ENCODE measurements at regions not wholly inside any gene's neighbourhood (a gene's known extent, or its start where the extent isn't known, plus 50 kb on each side); places are given as distances from the start of the nearest gene placed in this dataset.
"Not testable (repeated sequence)": the region's sequence is repeated elsewhere in the genome, so short reads cannot be mapped to it uniquely, and the experiment has no call there.

- ATAC-seq (ENCODE audit: poor library complexity): no peak
- no peak for DNase-seq
Measured at GRCh38 chr13:50457415-50458393, 385.8 kb downstream of the DLEU7 start.

GRCh38 chr13:50459046-50459445 lies 384.4 kb downstream of the DLEU7 start:
- ATAC-seq (ENCODE audit: poor library complexity) (no peak), DNase-seq (no peak)
- intact Hi-C loops (cut with DNase I): no loop called here

More at GRCh38 chr13:50457415-50458393, 385.8 kb downstream of the DLEU7 start:
- intact Hi-C loops (cut with DNase I): no loop called here

GRCh38 chr13:50459658-50460057 lies 383.8 kb downstream of the DLEU7 start:
- intact Hi-C loops (cut with DNase I): no loop called here
- ATAC-seq (ENCODE audit: poor library complexity) (no peak), DNase-seq (no peak)

GRCh38 chr13:50460358-50460757 lies 383.1 kb downstream of the DLEU7 start:
- DNase-seq (no peak), ATAC-seq (ENCODE audit: poor library complexity) (no peak)
- intact Hi-C loops (cut with DNase I): no loop called here

GRCh38 chr13:50461189-50461588 lies 382.3 kb downstream of the DLEU7 start:
- intact Hi-C loops (cut with DNase I): no loop called here
- DNase-seq (no peak), ATAC-seq (ENCODE audit: poor library complexity) (no peak)

- DNase-seq: no peak
- intact Hi-C loops (cut with DNase I): no loop called here
- ATAC-seq (ENCODE audit: poor library complexity): no peak
Measured at GRCh38 chr13:50463719-50464118, 379.8 kb downstream of the DLEU7 start.

GRCh38 chr13:50464349-50465251 lies 378.9 kb downstream of the DLEU7 start:
- DNase-seq (no peak), ATAC-seq (ENCODE audit: poor library complexity) (no peak)
- intact Hi-C loops (cut with DNase I): no loop called here

- no peak for DNase-seq
- intact Hi-C loops (cut with DNase I): no loop called here
- ATAC-seq (ENCODE audit: poor library complexity): no peak
Measured at GRCh38 chr13:50466456-50466855, 377.0 kb downstream of the DLEU7 start.

GRCh38 chr13:50467156-50468110 lies 376.1 kb downstream of the DLEU7 start:
- intact Hi-C loops (cut with DNase I): no loop called here
- ATAC-seq (ENCODE audit: poor library complexity) (peak; percentile 31), DNase-seq (no peak)

GRCh38 chr13:50468849-50469669 lies 374.4 kb downstream of the DLEU7 start:
- intact Hi-C loops (cut with DNase I): no loop called here
- no peak for ATAC-seq (ENCODE audit: poor library complexity)
- DNase-seq: no peak

- DNase-seq; intact Hi-C loops (cut with DNase I); ATAC-seq (ENCODE audit: poor library complexity): not testable (repeated sequence)
Measured at GRCh38 chr13:50473050-50473449, 370.4 kb downstream of the DLEU7 start.

GRCh38 chr13:50474088-50474662 lies 369.3 kb downstream of the DLEU7 start:
- intact Hi-C loops (cut with DNase I): no loop called here
- DNase-seq (no peak), ATAC-seq (ENCODE audit: poor library complexity) (no peak)

GRCh38 chr13:50476577-50477285 lies 366.8 kb downstream of the DLEU7 start:
- intact Hi-C loops (cut with DNase I): no loop called here
- peak; percentile 39 for ATAC-seq (ENCODE audit: poor library complexity)
- DNase-seq: no peak

- intact Hi-C loops (cut with DNase I): no loop called here
- ATAC-seq (ENCODE audit: poor library complexity) (no peak), DNase-seq (no peak)
Measured at GRCh38 chr13:50481936-50482335, 361.6 kb downstream of the DLEU7 start.

GRCh38 chr13:50483416-50483815 lies 360.1 kb downstream of the DLEU7 start:
- no peak for ATAC-seq (ENCODE audit: poor library complexity)
- no peak for DNase-seq
- intact Hi-C loops (cut with DNase I): no loop called here

- intact Hi-C loops (cut with DNase I): no loop called here
- ATAC-seq (ENCODE audit: poor library complexity): no peak
Measured at GRCh38 chr13:50484472-50485113, 358.9 kb downstream of the DLEU7 start.

More at GRCh38 chr13:50484472-50485113, 358.9 kb downstream of the DLEU7 start:
- DNase-seq: no peak
